GM18858 (cell line): ENCODE measurements at regions not wholly inside any gene's neighbourhood (a gene's known extent, or its start where the extent isn't known, plus 50 kb on each side); places are given as distances from the start of the nearest gene placed in this dataset.

Experiments
- ATAC-seq: cut with Tn5 transposase; IDR thresholded peaks from one replicate; pipeline ENCODE4 v1.9.1; 2021; ENCODE audit not compliant: unreplicated experiment

DNA sequence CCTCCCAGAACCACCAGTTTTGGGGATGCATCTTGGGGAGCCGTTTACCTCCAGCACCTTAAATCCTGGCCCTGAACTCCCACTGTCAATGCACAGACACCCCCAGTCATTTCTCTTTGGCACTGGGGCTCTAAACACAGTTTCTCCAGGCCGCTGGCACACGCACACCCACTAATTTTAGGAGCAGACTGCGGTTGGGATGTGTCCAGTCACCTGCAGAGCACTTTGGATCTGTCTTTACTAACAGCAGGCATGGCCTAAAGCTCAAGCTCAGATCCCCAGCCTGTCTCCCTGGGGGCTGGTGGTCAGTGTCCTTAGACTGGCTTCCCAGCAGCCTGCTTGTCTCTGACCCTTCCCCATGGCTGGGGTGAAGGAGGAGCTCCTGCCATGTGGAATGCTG is 49.9 kb downstream of the SYNE3 start:
- ATAC-seq = no peak

DNA sequence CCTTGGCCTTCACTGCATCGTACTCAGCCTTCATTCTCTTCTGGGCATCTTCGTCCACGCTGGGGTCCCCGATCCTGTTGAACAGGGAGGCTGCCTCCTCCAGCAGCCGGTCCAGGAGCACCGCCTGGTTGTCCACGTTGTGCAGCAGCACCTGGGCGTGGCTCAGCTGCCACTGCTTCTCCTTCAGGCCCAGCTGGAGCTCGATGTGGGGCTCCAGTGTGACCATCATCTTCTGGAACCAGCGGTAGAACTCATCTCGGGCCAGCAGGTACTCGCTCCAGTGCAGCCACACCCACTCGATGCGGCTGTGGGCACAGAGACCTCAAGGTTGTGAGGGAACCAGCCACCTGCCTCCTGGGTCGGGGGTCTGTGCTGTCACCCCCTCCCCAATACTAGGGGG is 50.5 kb downstream of the SYNE3 start:
- ATAC-seq = no peak

DNA sequence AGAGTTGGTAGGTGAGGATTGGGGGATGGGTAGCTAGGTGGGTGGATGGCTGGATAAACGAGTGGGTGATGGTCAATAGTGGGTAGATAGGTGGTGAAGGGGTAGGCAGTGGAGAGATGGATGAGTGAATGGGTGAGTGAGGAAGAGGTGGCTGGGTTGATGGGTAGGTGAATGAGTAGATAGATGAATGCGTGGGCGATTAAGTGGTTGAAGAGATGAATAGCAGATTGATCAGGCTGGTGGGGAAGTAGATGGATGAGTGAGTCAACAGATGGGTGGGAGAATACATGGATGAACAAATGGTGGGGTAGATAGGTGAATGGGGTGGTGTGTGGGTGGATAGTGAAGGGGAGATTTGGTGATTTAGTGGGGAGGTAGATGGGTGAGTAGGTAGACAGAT is 51.1 kb downstream of the SYNE3 start:
- no peak for ATAC-seq

DNA sequence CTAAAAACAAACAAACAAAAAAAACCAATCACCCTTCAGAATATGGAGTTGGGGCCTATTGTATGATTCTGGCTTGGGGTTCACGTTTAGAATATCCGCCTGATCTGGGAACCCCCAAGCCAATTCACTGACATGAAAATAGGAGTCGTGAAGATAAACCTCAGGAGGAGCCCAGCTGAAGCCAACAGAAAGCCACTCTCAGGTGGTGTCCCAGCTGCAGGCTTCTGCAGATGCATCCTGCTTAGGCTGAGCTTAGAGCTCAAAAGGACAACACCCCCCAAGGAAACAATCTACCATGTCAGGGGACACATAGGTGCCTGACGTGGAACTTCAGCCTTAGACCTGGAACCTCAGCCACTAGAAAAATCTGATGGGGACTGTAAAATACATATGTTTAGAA is 51.9 kb downstream of the SYNE3 start:
- ATAC-seq = no peak

DNA sequence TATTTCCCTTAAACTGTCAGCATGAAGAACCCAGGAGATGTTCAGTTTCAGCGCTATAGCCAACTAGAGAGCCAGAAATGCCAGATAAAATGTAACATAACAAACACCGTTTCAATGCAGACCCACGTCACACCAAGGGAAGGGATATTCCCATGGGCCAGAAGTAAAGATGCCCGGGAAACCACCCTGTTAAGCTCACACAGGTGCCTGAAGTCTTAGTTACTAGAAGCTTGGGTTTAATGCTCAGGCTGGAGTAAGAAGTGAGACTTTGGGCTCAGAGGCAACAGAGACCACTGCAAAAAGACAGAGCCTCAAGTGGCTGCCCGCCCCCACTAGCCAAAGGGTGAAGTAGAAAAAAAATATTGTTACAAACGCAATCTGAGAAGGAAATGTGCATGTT is 52.3 kb downstream of the SYNE3 start:
- ATAC-seq = no peak

DNA sequence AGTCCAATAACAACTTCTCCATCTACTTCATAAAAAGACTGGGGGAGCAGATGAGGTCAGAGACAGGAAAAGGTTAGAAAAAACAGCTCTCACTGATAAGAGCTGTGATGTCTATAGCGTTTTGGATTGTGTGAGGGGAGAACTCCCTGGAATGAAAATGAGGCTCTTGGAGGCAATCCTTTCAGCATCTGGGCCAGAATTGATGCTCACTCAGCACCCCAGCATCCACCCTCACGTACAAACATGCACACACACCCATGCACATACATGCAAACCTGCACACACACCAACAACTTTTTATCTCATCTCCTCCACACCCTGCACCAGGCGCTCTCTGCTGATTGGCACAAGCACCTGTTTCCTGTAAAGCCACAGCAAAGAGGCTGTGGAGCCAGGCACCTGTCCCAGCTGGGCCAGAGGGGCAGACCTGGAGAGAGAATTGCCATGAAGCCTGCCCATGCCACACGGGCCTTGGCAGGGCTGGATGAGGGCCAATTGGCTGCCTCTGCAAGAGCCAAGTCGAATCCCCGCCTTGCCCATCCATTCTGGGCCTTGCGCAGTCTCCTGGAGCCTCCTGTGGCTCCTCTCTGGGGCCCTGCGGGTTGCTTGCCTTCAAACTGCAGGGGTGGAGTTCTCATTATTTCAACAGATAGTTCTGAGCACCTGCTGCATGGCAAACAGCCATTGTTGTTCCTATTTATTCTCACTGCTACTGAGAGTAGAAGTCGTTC is 53.1 kb downstream of the SYNE3 start:
- ATAC-seq = no peak

DNA sequence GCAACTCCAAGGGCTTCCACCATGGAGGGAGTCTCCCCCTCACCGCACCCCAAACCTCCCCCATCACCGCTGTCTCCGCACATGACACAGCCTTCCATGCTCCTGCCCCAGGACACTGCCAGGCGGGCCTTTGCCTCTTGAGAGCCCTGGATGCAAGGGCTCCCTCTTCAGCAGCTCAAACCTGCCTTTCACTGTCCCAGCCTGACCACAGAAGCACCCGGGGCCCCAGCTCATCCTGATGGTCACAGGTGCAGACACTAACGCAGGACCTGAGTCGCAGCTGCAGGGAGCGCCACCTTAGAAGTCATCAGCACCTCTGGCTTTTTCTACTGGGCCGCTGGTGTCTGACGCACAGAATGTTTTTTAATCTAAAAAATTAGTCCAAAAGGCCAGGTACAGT is 54.0 kb downstream of the SYNE3 start:
- ATAC-seq = no peak

DNA sequence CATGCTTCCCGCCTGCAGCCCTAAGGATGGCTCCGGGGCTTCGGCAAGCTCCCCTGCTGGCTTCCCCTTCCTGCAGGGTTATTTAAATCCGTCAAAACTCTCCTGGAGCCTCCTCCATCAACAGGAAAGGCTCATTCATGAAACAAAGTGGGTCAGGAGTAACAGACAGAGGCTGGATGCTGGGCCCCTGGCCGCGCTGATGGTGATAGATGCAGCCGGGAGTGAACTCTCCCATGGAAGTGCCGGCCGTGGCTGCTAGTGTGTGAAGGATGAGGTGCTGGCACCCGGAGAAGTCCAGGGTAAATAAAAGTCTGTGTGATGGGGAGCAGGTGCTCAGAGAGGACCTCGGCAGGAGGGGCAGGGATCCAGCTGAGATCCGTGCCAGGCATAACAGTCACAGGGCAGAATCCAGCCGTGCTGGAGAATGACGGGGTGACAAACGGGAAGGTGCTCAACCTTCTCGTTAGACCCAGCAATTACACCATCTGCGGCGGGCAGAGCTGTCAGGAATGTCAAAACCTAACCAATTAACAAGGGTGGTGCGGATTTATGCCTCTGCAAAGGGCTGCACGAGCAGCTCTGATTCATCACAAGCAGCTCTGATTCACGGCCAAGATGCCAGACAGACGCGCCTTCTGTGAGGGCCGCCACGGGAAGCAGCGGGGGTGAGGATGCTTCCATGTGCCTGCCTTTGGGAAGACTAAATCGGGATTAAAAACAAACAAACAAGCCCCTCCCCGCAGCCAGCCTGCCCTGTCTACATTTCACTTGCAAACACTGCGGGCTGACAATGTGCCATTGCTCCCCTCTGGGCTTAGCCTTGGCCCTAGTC is 55.6 kb downstream of the SYNE3 start:
- ATAC-seq = no peak

DNA sequence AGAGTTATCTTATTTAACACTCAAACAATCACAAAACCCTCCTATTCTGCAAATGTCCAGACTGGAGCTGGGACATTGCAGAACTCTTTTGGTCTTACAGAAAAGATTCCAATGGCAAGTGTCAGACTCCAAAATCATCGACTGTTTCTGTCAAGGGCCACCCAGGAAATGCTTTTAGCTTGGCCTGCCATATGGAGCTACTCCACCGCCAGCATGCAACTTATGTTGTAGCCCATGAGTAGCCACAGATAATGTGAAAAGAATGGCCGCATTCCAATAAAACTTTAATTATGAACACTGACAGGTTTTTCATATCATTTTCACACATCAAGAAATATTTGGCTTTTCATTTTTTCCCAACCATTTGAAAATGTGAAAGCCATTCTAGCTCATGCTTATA is 57.5 kb downstream of the SYNE3 start:
- no peak for ATAC-seq

DNA sequence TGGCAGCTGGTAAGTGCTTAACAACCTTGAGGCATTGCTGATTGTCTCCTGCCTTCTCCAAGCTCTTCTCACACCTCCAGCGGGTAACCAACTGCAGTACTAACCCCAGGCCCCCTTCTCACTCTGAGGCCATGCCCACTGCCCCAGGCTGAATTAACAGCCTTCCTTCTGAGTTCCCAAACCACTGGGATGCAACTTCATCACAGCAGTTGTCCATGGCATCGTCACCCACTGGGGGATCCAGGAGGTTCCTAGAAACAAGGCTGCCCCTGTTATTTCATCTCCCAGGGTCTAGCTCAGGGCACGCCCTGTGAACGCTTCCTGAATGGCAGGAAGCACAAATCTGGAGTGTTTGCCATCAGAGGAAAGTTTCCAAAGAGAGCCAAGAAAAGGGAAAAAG is 58.0 kb downstream of the SYNE3 start:
- ATAC-seq = no peak

DNA sequence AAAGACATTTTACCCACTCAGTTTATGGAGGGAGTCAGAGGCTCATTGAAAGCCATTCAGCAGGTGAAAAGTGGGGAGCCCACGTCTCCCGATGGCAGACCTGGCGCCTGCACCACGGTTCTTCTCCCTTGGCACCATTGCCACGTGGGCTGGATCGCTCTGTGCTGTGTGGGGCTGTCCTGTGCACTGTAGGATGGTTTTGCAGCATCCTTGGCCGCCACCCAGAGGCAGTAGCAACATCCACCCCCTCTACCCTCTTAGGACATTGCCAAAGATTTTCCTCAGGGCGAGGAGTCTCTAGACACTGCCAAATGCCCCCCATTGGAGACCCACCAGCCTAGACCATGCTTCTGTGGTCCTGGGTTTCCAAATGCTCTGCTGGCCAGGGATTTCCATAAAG is 60.2 kb downstream of the SYNE3 start:
- ATAC-seq = no peak

DNA sequence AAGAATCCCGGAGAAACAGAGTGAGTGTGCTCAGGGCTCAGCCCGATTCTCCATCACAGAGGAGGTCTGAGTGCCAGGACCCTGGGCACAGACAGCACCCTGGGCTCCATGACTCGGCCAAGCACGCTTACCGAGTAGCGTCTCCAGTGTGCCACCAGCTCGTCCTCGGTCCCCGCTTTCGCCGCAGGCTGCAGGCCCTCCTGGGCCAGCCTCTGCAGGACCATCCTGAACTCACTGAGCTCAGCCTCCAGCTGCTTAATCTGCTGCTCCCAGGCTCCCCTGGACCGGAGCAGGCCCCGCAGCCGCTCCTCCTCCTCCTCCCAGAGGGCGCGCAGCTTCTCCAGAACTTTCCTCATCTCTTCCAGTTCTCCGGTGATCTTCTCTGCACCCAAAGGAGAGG is 61.2 kb downstream of the SYNE3 start:
- no peak for ATAC-seq

DNA sequence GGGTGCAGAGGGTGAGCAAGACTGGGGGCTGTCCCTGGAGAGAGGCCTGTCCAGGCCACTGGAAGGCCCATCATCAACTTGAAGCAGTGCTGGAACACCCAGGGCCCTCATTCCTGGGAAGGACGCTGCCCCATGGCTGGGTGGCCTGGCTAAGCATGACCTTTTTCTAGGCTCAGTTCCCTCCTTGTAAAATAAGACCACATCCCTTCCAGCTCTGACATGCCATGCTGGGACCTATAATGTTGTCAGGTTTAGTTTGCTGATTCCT is 62.8 kb downstream of the SYNE3 start:
- ATAC-seq = no peak

DNA sequence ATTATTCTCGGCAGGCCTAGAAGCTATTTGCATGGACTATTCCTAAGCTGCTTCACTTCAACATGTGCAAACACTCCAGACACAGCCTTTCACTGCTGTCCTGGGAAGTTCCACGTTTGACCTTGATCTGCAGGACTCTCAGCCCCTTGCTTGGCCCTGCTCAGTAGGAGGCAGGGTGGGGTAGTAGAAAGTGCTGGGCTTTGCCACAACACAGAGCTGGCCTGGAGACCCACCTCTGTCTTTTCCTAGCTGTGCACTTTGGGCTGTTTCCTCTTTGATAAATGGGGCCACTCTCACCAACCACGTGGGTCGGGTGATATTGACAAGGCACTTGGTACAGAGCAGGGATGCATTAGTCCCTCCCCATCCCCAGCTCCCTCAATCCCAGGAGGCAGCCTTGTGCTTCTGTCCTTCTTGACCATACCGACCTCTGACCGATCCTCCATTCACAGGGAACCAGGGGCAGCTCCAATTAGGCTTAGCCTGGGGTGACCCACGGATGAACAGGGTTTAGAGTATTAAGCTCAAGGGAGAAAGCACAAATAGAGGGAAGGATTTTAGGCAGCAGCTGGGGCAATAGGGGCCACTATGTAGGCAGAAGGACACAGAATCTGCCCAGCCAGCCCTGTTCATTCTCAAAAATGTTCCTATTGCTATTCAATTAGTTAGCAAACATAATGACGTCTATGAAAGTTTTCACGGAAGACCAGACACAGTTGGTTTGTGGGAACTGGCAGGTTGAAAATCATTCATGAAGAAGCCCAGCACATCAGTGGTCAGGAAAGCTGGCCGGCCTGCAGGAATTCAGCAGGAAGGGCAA is 63.3 kb downstream of the SYNE3 start:
- no peak for ATAC-seq

DNA sequence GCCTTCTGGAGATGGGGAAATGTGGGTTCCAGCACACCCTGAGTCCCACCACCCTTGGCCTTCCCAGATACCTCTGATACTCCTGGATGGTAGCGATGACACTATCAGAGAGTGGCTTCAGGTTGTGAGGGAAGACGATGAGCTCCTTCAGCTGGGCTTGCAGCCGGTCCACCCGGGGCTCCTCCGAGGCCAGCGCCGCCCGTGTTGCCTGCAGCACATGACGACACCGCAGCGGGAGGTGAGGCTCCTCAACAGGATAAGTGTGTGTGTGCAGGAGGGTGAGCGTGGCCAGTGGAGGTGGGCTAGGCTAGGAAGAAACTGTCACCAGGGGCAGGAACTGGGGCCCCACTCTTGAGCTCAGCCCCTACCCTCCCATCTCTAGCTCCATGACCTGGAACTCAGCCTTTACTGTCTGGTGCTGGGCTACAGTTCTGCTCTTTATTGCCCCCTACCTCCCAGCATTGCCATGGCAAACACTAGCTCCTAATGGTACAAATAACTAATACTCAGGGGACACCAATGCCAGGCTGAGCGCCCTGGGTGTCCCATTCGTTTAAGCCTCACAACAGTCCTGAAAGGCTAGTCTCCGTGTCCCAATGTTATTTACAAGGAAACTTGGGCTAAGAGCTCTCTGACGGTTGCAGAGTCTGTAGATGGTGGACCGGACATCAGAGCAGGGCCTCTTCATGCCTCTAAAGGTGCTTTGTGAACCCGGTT is 64.1 kb downstream of the SYNE3 start:
- ATAC-seq = no peak

DNA sequence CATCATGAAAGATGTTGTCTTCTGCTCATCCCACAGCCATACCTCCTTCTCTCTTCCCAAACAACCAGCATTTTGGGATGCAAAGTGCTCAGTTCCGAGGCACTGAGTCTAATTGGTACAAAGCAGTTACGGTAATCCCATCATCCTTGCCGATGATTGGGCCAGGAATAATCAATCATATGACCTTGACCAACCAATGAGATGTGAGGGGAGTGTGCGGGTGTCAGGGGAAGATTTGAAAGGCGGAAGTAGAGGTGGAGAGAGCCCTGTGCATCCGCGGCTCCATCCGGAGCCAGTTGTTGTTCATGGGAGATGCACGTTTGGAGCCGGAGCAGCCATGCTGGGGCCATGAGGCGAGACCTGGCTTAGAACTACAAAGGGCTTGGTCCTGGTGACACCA is 67.3 kb downstream of the SYNE3 start:
- no peak for ATAC-seq

DNA sequence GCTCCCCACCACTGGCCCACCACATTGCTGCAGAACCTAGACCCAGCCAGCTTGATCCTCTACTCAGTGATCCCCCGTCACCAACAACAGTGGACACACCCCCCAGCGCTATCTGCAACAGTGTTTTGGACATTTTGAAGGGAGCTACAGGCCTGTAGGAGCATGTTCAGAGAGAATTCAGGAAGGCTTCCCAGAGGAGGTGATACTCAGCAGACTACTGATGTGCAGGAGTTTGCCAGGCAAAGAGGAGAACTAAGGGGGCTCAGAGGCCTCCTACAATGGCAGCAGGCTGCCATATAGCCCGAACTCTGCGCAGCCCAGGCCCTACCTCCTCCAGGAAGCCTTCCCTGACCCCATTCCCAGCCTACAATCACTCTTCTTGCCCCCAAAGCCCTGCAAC is 70.0 kb downstream of the SYNE3 start:
- ATAC-seq = no peak

DNA sequence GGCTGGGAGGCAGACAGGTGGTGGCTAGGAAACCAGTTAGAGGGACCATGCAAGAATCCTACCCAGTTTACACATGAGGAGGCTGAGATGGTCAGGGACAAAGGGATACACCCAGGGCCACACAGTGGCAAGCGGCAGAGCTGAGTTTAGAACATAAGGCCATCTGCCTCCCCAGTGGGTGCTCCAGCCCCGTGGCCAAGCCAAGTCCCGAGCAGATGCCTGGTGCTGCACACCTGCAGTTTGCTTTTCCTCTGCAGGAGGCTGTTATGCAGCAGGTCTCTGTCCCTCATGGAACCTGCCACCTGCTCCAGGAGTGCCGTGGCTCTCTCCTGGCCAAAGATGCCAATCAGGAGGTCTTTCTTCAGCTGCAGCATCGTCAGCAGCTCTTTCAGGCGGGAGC is 70.8 kb downstream of the SYNE3 start:
- no peak for ATAC-seq

DNA sequence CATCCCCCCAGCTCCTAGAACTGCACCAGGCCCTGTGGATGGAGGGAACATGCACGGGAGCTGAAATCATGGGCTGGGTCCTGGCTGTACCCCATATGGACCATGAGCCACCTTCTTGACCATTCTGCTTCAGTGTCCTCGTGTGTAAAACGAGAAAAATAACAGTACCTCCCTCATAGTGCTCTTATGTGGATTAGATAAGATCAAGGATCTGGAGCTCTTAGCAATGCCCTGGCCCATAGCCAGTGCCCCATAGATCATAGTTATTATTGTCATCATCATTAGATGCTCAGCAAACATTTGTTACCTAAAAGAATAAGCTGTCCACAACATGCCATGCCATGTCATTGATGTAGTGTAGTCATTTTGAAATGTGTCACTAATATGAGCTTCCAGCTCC is 71.3 kb downstream of the SYNE3 start:
- ATAC-seq = no peak

DNA sequence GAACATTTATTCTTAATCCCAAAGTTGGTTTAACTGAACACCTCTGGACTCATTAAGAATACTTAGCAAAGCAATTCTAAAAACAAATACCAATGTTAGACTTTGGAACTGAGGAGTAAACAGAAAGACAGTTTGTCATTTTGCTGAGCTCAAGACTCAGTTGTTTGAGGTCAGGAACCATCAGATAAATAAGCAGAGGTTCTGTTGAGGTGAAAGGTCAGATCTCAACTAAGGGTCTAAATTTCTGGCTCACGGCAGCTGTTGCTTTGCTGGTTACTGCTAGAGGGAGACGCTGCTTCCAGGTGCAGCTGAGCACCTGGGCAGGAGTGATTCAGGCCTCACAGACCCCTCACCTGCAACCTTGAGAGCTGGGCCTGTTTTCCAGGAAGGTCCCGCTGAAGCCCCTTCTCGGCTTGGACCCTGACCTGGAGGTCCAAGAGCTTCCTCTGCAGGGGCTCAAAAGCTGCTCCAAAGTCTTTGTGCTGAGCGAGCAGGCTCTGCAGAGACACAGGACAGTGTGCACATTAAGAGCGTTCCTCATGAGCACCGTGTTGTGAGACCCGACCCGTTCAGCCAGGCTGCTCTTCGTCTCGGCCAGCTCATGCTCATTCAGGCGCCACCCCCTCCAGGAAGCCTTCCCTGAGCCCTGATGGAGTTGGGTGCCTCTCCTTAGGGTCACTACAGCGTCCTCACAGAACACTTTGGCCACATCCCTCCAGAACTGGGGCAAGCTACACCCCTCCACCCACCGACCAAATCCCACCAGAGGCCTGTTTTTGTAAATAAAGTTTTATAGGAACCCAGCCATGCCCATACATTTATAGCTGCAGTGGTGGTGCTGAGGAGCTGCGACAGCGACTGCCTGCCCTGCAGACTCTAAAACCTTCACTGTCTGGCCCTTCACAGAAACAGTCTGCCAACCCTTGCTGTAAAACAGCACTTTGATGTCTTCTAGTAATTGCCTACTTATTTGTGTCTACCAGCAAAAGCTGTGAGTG is 72.0 kb downstream of the SYNE3 start:
- no peak for ATAC-seq
